IMR-90 (cell line): ENCODE measurements at regions not wholly inside any gene's neighbourhood (a gene's known extent, or its start where the extent isn't known, plus 50 kb on each side); places are given as distances from the start of the nearest gene placed in this dataset.

Experiments used
- ATAC-seq: fragments of 200-7000 bp; cut with Tn5 transposase; 2 replicates; pipeline ENCODE4 v1.9.1; 2020; ENCODE audit warnings: low read depth, mild to moderate bottlenecking, moderate library complexity
- BruUV-seq: library from RNA; stranded (reverse); fragments of 400-500 nt; replicated peaks from 2 replicates; lab custom pipeline; 2021; lab: Mats Ljungman, UMichigan
- CTCF ChIA-PET: fragments of 300-600 bp; formaldehyde crosslinking; extraction: SDS; loops from one replicate; lab custom pipeline; 2021; ENCODE audit warnings: antibody characterized with exemption; lab: Yijun Ruan, JAX
- POLR2A ChIA-PET: fragments of 300-600 bp; sonication (Branson Sonifier 250); formaldehyde crosslinking; loops from one replicate; lab custom pipeline; 2022; ENCODE audit warnings: antibody characterized with exemption; ENCODE audit not compliant: unreplicated experiment; lab: Charles Lee
- DNase-seq: peaks from one replicate; pipeline ENCODE4 v3.0.0; 2013
- H2AFZ ChIP-seq: replicated peaks from 2 replicates; pipeline ENCODE3; 2013; ENCODE audit warnings: low read length, mild to moderate bottlenecking; ENCODE audit not compliant: poor library complexity
- H2AK5ac ChIP-seq: 2 replicates; pipeline ENCODE4 v1.6.1; 2013; ENCODE audit warnings: low read depth, low read length, inconsistent platforms
- H2AK9ac ChIP-seq: replicated peaks from 2 replicates; pipeline ENCODE3; 2013; ENCODE audit warnings: mild to moderate bottlenecking, low read depth, low read length, moderate library complexity; ENCODE audit not compliant: poor library complexity
- H2BK120ac ChIP-seq: 2 replicates; pipeline ENCODE4 v1.6.1; 2013; ENCODE audit warnings: low read depth, low read length, inconsistent platforms
- H2BK15ac ChIP-seq: 3 replicates; pipeline ENCODE4 v1.6.1; 2013; ENCODE audit warnings: low read depth, low read length, inconsistent platforms
- H2BK20ac ChIP-seq: 2 replicates; pipeline ENCODE4 v1.6.1; 2013; ENCODE audit warnings: low read depth, mild to moderate bottlenecking, inconsistent platforms, low read length, moderate library complexity
- H2BK5ac ChIP-seq: 2 replicates; pipeline ENCODE4 v1.6.1; 2013; ENCODE audit warnings: mild to moderate bottlenecking, low read depth, low read length, inconsistent platforms; ENCODE audit not compliant: poor library complexity, severe bottlenecking
- H3K14ac ChIP-seq: replicated peaks from 2 replicates; pipeline ENCODE4 v1.6.1; 2013; ENCODE audit warnings: low read depth, low read length, inconsistent platforms
- H3K18ac ChIP-seq: 2 replicates; pipeline ENCODE4 v1.6.1; 2013; ENCODE audit warnings: low read depth, low read length, control low read depth
- H3K23ac ChIP-seq: 2 replicates; pipeline ENCODE4 v1.6.1; 2013; ENCODE audit warnings: low read depth, low read length, inconsistent platforms
- H3K27ac ChIP-seq: 2 replicates; pipeline ENCODE4 v1.5.1; 2013; ENCODE audit warnings: mild to moderate bottlenecking, control low read depth, low read length; ENCODE audit not compliant: insufficient read depth
- H3K27me3 ChIP-seq: 2 replicates; pipeline ENCODE4 v1.6.1; 2013; ENCODE audit warnings: low read length; ENCODE audit not compliant: control insufficient read depth, insufficient read depth
- H3K36me3 ChIP-seq: 2 replicates; pipeline ENCODE4 v1.6.1; 2013; ENCODE audit warnings: low read length, mixed read lengths; ENCODE audit not compliant: control insufficient read depth, insufficient read depth
- H3K4ac ChIP-seq: 2 replicates; pipeline ENCODE4 v1.6.1; 2013; ENCODE audit warnings: low read depth, low read length, inconsistent platforms
- H3K4me1 ChIP-seq: 2 replicates; pipeline ENCODE4 v1.6.1; 2013; ENCODE audit warnings: low read length, mixed read lengths; ENCODE audit not compliant: control insufficient read depth, insufficient read depth
- H3K4me2 ChIP-seq: 2 replicates; pipeline ENCODE4 v1.6.1; 2013; ENCODE audit warnings: low read depth, mild to moderate bottlenecking, control low read depth, low read length, moderate library complexity
- H3K4me3 ChIP-seq: 2 replicates; pipeline ENCODE4 v1.5.1; 2013; ENCODE audit warnings: low read depth, mild to moderate bottlenecking, control low read depth, low read length, moderate library complexity; ENCODE audit not compliant: insufficient read depth
- H3K56ac ChIP-seq: 2 replicates; pipeline ENCODE4 v1.6.1; 2013; ENCODE audit warnings: low read length, inconsistent platforms; ENCODE audit not compliant: insufficient read depth; ENCODE audit errors: extremely low read depth
- H3K79me1 ChIP-seq, 2 experiments: 2 replicates each; pipeline ENCODE4 v1.6.1; 2013; ENCODE audit warnings: low read length in 2 of 2, inconsistent platforms in 1 of 2, low read depth in 1 of 2
- H3K9ac ChIP-seq: 2 replicates; pipeline ENCODE4 v1.6.1; 2013; ENCODE audit warnings: low read depth, low read length, control low read depth
- H3K9me1 ChIP-seq: 2 replicates; pipeline ENCODE4 v1.6.1; 2013; ENCODE audit warnings: low read length, inconsistent platforms; ENCODE audit not compliant: insufficient read depth
- H3K9me3 ChIP-seq: 2 replicates; pipeline ENCODE4 v1.6.1; 2013; ENCODE audit warnings: low read length; ENCODE audit not compliant: control insufficient read depth, insufficient read depth
- H4K20me1 ChIP-seq: 2 replicates; pipeline ENCODE4 v1.6.1; 2013; ENCODE audit warnings: low read length, inconsistent platforms; ENCODE audit not compliant: insufficient read depth
- H4K5ac ChIP-seq: 2 replicates; pipeline ENCODE4 v1.6.1; 2013; ENCODE audit warnings: mild to moderate bottlenecking, low read depth, low read length, control low read depth
- H4K8ac ChIP-seq, 2 experiments: 2 replicates each; pipeline ENCODE4 v1.6.1; 2013; ENCODE audit warnings: low read depth in 2 of 2, low read length in 2 of 2, control low read depth in 1 of 2, inconsistent platforms in 1 of 2
- H4K91ac ChIP-seq: 2 replicates; pipeline ENCODE4 v1.6.1; 2013; ENCODE audit warnings: low read depth, low read length, inconsistent platforms; ENCODE audit not compliant: insufficient read depth
- FOS ChIP-seq: fragments of 150-350 bp; IDR thresholded peaks from 2 replicates; pipeline ENCODE4 v1.6.1; 2016; ENCODE audit warnings: low read depth, low read length
- MAFK ChIP-seq: IDR thresholded peaks from 2 replicates; pipeline ENCODE4 v1.6.1; 2012; ENCODE audit warnings: low read depth, low read length, improper control_type of control experiment
- MXI1 ChIP-seq: IDR thresholded peaks from 2 replicates; pipeline ENCODE4 v1.6.1; 2012; ENCODE audit warnings: low read depth, mild to moderate bottlenecking, low read length, moderate library complexity, borderline replicate concordance
- POLR2A ChIP-seq: IDR thresholded peaks from 2 replicates; pipeline ENCODE4 v1.6.1; 2012; ENCODE audit warnings: mild to moderate bottlenecking, low read depth, low read length
- RAD21 ChIP-seq: IDR thresholded peaks from 2 replicates; pipeline ENCODE4 v1.6.1; 2012; ENCODE audit warnings: low read length, improper control_type of control experiment
- SMC3 ChIP-seq: fragments of 150-350 bp; IDR thresholded peaks from 2 replicates; pipeline ENCODE4 v1.6.1; 2016; ENCODE audit warnings: low read depth, mild to moderate bottlenecking, antibody characterized with exemption, low read length, moderate library complexity
- USF2 ChIP-seq: fragments of 150-350 bp; IDR thresholded peaks from 2 replicates; pipeline ENCODE4 v1.6.1; 2017; ENCODE audit warnings: mild to moderate bottlenecking, antibody characterized with exemption, low read length, low read depth
- WGBS, 2 experiments: methylation state at CpG; one replicate each; pipeline versions ENCODE4 v1.1.5 to v1.1.7; 2013; ENCODE audit warnings: missing lambda C conversion rate in 2 of 2; ENCODE audit not compliant: insufficient read length in 1 of 2; ENCODE audit errors: extremely low coverage in 2 of 2; 5-methylcytosine and 5-hydroxymethylcytosine counted together
- dilution Hi-C: fragments of 300-500 bp; cut with HindIII; formaldehyde crosslinking; loops from one replicate; pipeline ENCODE4 v1.14.3; 2018; ENCODE audit warnings: low sequenced_read_pairs; ENCODE audit not compliant: unreplicated experiment
- in situ Hi-C: fragments of 300-500 bp; cut with MboI; formaldehyde crosslinking; loops from 3 replicates; pipeline ENCODE4 v1.14.3; 2019; ENCODE audit warnings: low sequenced_read_pairs, inconsistent platforms, mixed read lengths
- intact Hi-C: fragments of 100-400 bp; cut with micrococcal nuclease; formaldehyde crosslinking; loops from 2 replicates; pipeline ENCODE4 v1.10.0; 2022

- ATAC-seq, result no peak
- H3K27ac ChIP-seq, result no peak overlapping the region
- in situ Hi-C loops, result no loop called here
These were observed 207.3 kb downstream of the SUCLG1 start for GRCh38 chr2:84251651-84252302.

More at GRCh38 chr2:84251651-84252302, 207.3 kb downstream of the SUCLG1 start:
- Histone ChIP-seq H2BK20ac (no peak overlapping the region), H2BK5ac (no peak overlapping the region), H3K4me1 (no peaks in the 10 kb centered on the region), H4K8ac (no peak overlapping the region), H3K4me3 (no peak overlapping the region), H3K9me3 (no peaks in the 10 kb centered on the region), H3K9me1 (no peaks in the 10 kb centered on the region), H2AK5ac (no peak overlapping the region), H3K56ac (no peak overlapping the region), H3K4me2 (no peak overlapping the region), H2BK120ac (no peak overlapping the region), H4K91ac (no peak overlapping the region), H3K36me3 (no peaks in the 10 kb centered on the region), H4K20me1 (no peaks in the 10 kb centered on the region), H2BK15ac (no peak overlapping the region), H3K18ac (no peak overlapping the region), H2AFZ (no peak overlapping the region), H3K4ac (no peak overlapping the region), H4K5ac (no peak overlapping the region), H3K14ac (no peak overlapping the region), H3K79me1 (no peaks in the 10 kb centered on the region), H2AK9ac (no peak overlapping the region), H3K9ac (no peak overlapping the region), H3K23ac (no peak overlapping the region), H3K27me3 (no peaks in the 10 kb centered on the region)
- WGBS, 2 experiments, result no CpG with 5 or more reads among the region's 2 CpGs
- DNase-seq, result no peak
- intact Hi-C loops (no loop called here), dilution Hi-C loops (no loop called here)
- no TSS peak for BruUV-seq
- ChIA-PET POLR2A (no interaction called here), CTCF (no interaction called here)
- TF ChIP-seq MXI1, result no peak
- no peak for TF ChIP-seq USF2
- TF ChIP-seq RAD21, result no peak
- no peak for TF ChIP-seq POLR2A
- TF ChIP-seq FOS, result no peak
- no peak for TF ChIP-seq MAFK
- TF ChIP-seq SMC3, result no peak
